Breast epithelium (tissue), 4 donors: ENCODE measurements at regions not wholly inside any gene's neighbourhood (a gene's known extent, or its start where the extent isn't known, plus 50 kb on each side); places are given as distances from the start of the nearest gene placed in this dataset.

Source experiments
- DNase-seq, 2 donors: peaks; one replicate each; pipeline ENCODE4 v3.0.0-alpha.2; 2019; ENCODE audit warnings: low spot score in 2 of 2
- H3K27ac ChIP-seq, 2 donors: fragments of 200-600 bp; sonication (generic) in 1 of 2; one replicate each; pipeline ENCODE4 v1.5.1; 2016 to 2019; ENCODE audit warnings: mild to moderate bottlenecking in 1 of 2
- H3K27me3 ChIP-seq, 2 donors: fragments of 200-600 bp; sonication (generic) in 1 of 2; one replicate each; pipeline versions ENCODE4 v1.5.1 to v1.6.0; 2017 to 2019; ENCODE audit warnings: control low read depth in 1 of 2, mild to moderate bottlenecking in 1 of 2
- H3K36me3 ChIP-seq: fragments of 200-600 bp; one replicate; pipeline ENCODE4 v1.5.1; 2019
- H3K4me1 ChIP-seq, 2 donors: fragments of 200-600 bp; sonication (generic); one replicate each; pipeline ENCODE4 v1.5.1; 2016 to 2019; ENCODE audit warnings: control low read depth in 1 of 2
- H3K4me3 ChIP-seq, 3 donors: fragments of 200-600 bp; sonication (generic); 1 replicate in 2 of 3; 2 replicates in 1 of 3; pipeline ENCODE4 v1.5.1; 2016 to 2019; ENCODE audit warnings: mild to moderate bottlenecking in 3 of 3, moderate library complexity in 2 of 3
- H3K9me3 ChIP-seq, 2 donors: fragments of 200-600 bp; sonication (generic) in 1 of 2; one replicate each; pipeline ENCODE4 v1.5.1; 2016 to 2019; ENCODE audit warnings: control low read depth in 1 of 2
- POLR2A ChIP-seq: fragments of 450-650 bp; IDR thresholded peaks from one replicate; pipeline ENCODE4 v1.6.1; 2016; ENCODE audit warnings: antibody characterized with exemption, mild to moderate bottlenecking, moderate library complexity
- POLR2AphosphoS5 ChIP-seq, 3 donors: sonication (generic); formaldehyde crosslinking; IDR thresholded peaks; one replicate each; pipeline ENCODE4 v1.6.1; 2017; ENCODE audit warnings: antibody characterized with exemption in 3 of 3
- intact Hi-C: fragments of 100-400 bp; cut with DNase I; formaldehyde crosslinking; loops from one replicate; pipeline ENCODE4 v1.15.1; 2023; ENCODE audit warnings: low total_unique reads
- TF ChIP-seq, protein P1 (sequence below), 3 donors: fragments of 450-650 bp; IDR thresholded peaks; one replicate each; pipeline ENCODE4 v1.5.1; 2016 to 2017; ENCODE audit warnings: antibody characterized with exemption in 3 of 3, mild to moderate bottlenecking in 3 of 3, moderate library complexity in 3 of 3

DNA sequence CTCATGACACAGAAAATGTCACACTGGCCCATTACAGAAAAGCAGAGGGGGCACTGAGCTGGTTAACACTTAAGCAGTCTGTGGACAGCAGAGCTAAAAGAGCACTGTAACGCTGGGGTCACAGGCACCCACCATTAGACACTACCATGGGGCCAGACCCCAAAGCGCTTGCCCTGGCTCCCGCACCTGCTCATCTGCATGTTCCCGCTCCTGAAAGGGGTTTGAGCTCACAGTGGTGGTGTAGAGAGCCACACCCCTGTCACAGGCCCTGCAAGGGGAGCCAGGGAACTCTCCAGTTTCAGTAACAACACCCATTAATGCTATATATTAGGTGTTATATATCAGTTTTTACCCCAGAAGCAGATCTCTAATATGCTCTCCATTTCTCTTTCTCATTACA is 187.0 kb downstream of the ANKRD50 start:
- no peak overlapping the region for H3K4me3 ChIP-seq
- no peak for DNase-seq
- H3K36me3 ChIP-seq: no peaks in the 10 kb centered on the region
- intact Hi-C loops: no loop called here
- TF ChIP-seq POLR2AphosphoS5 (IDR thresholded peaks at IDR 0.05) (no peak), POLR2A (no peak)
- TF ChIP-seq, protein P1, sequence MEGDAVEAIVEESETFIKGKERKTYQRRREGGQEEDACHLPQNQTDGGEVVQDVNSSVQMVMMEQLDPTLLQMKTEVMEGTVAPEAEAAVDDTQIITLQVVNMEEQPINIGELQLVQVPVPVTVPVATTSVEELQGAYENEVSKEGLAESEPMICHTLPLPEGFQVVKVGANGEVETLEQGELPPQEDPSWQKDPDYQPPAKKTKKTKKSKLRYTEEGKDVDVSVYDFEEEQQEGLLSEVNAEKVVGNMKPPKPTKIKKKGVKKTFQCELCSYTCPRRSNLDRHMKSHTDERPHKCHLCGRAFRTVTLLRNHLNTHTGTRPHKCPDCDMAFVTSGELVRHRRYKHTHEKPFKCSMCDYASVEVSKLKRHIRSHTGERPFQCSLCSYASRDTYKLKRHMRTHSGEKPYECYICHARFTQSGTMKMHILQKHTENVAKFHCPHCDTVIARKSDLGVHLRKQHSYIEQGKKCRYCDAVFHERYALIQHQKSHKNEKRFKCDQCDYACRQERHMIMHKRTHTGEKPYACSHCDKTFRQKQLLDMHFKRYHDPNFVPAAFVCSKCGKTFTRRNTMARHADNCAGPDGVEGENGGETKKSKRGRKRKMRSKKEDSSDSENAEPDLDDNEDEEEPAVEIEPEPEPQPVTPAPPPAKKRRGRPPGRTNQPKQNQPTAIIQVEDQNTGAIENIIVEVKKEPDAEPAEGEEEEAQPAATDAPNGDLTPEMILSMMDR (IDR thresholded peaks at IDR 0.05): no peak
- H3K27me3 ChIP-seq: no peaks in the 10 kb centered on the region
- H3K27ac ChIP-seq: no peak overlapping the region
- no peaks in the 10 kb centered on the region for H3K4me1 ChIP-seq
- no peaks in the 10 kb centered on the region for H3K9me3 ChIP-seq

DNA sequence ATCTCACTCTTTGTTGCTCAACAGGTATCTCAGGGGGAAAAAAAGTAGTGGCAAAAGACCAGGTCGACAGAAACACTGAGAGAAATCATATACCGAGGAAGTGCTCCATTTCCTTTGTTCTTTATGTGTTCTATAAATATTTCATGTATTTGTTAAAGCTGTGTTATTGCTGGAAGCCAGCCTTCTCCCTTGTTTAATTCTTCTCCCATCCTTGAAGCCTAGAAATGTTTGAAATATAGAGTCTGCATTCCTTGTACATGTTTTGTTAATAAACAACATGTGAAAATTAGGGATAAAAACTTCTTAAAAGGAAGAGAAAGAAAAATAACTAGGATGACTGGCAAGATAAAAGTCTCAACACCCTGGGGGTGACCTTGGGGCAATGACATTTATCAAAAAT is 186.2 kb downstream of the ANKRD50 start:
- no peak for DNase-seq
- intact Hi-C loops: no loop called here
- no peak overlapping the region for H3K27ac ChIP-seq

DNA sequence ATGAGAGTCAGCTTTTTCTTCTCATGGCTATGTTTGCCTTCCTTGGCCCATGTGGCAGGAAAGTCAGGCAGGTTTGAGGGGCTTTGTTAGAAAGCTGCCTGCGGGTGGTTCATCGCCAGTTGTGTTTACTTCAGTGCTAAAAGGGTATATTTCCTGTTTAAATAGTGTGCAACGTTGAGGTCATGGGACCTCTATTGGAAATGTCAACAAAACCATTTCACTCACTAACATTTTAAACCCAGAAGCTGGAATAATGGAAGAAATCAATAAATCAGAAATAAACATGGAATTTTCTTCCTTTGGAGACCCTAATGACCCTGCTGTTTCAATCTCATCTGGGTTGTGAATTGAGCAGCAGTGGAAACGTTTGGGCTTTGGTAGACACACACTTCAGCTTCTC is 185.8 kb downstream of the ANKRD50 start:
- no peaks in the 10 kb centered on the region for H3K27me3 ChIP-seq
- H3K27ac ChIP-seq: no peak overlapping the region
- DNase-seq: no peak
- TF ChIP-seq, protein P1 (IDR thresholded peaks at IDR 0.05): no peak
- TF ChIP-seq POLR2AphosphoS5 (IDR thresholded peaks at IDR 0.05): no peak
- TF ChIP-seq POLR2A: no peak
- no peaks in the 10 kb centered on the region for H3K36me3 ChIP-seq
- H3K9me3 ChIP-seq: no peaks in the 10 kb centered on the region
- no peak overlapping the region for H3K4me3 ChIP-seq
- H3K4me1 ChIP-seq: no peaks in the 10 kb centered on the region
- intact Hi-C loops: no loop called here

More for the DNA sequence above, 186.2 kb downstream of the ANKRD50 start:
- H3K4me3 ChIP-seq: no peak overlapping the region
- H3K27me3 ChIP-seq: no peaks in the 10 kb centered on the region
- H3K9me3 ChIP-seq: no peaks in the 10 kb centered on the region
- H3K4me1 ChIP-seq: no peaks in the 10 kb centered on the region
- no peaks in the 10 kb centered on the region for H3K36me3 ChIP-seq
- TF ChIP-seq POLR2A: no peak
- TF ChIP-seq, protein P1 (IDR thresholded peaks at IDR 0.05): no peak
- no peak for TF ChIP-seq POLR2AphosphoS5 (IDR thresholded peaks at IDR 0.05)

DNA sequence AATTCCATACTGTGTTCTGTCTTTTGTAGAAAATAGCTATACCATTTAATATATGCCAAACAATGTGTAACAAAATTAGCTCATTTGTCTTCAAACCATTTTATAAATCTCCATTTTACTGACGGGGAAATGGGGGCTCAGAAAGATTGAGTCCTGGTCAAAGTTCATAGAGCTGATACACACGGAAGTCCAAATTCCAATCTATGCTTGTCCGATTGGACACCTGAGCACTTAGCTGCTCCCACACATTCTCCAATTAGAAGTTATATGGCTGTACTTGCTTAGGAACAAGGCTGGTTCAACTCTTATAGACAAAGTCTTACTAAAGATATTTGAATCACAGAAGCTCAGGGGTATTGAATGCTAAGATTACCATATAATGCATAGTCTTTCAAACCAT is 185.2 kb downstream of the ANKRD50 start:
- H3K4me1 ChIP-seq: no peaks in the 10 kb centered on the region
- H3K36me3 ChIP-seq: no peaks in the 10 kb centered on the region
- no peaks in the 10 kb centered on the region for H3K27me3 ChIP-seq
- intact Hi-C loops: no loop called here
- H3K9me3 ChIP-seq: no peaks in the 10 kb centered on the region
- no peak overlapping the region for H3K27ac ChIP-seq
- DNase-seq: no peak
- H3K4me3 ChIP-seq: no peak overlapping the region
- TF ChIP-seq, protein P1 (IDR thresholded peaks at IDR 0.05): no peak

DNA sequence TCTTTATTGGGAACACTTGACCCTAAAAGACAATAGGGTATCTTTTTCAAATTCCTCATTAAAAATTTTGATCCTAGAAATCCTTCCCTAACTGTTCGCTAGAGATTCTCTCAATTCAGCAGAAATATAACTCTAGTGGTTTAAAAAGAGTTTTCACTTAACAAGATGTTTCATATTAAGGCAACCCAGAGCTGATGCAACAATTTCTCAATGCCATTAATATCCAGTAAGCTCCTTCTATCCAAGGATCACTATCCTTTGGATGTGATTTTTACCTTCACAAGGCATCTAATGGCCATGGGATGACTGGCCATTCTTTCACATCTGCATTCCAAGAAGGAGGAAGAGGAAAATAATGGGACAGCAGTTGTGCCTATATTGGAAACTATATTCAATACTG is 183.4 kb downstream of the ANKRD50 start:
- no peak for TF ChIP-seq POLR2AphosphoS5 (IDR thresholded peaks at IDR 0.05)
- TF ChIP-seq, protein P1 (IDR thresholded peaks at IDR 0.05): no peak
- TF ChIP-seq POLR2A: no peak
- H3K9me3 ChIP-seq: no peaks in the 10 kb centered on the region
- no peak for DNase-seq
- H3K36me3 ChIP-seq: no peaks in the 10 kb centered on the region
- H3K4me3 ChIP-seq: no peak overlapping the region
- H3K27ac ChIP-seq: no peak overlapping the region
- intact Hi-C loops: no loop called here
- H3K27me3 ChIP-seq: no peaks in the 10 kb centered on the region
- no peaks in the 10 kb centered on the region for H3K4me1 ChIP-seq
